ENCODE measurements at regions not wholly inside any gene's neighbourhood (a gene's known extent, or its start where the extent isn't known, plus 50 kb on each side); places are given as distances from the start of the nearest gene placed in this dataset.

- ATAC-seq (ENCODE audit: low FRiP score) (peak; percentile 62), DNase-seq (ENCODE audit: low spot score) (no peak)
- TF ChIP-seq CTCF (IDR thresholded peaks at IDR 0.05) = no peak
Measured at GRCh38 chr2:134137182-134137611, 116.7 kb upstream of the MGAT5 start.

GRCh38 chr2:134138115-134138514, 115.8 kb upstream of the MGAT5 start:
- no peak for ATAC-seq (ENCODE audit: low FRiP score)
- no peak for TF ChIP-seq CTCF (IDR thresholded peaks at IDR 0.05)
- no peak for DNase-seq (ENCODE audit: low spot score)

GRCh38 chr2:134139611-134140010, 114.3 kb upstream of the MGAT5 start:
- ATAC-seq (ENCODE audit: low FRiP score) (no peak), DNase-seq (ENCODE audit: low spot score) (no peak)
- no peak for TF ChIP-seq CTCF (IDR thresholded peaks at IDR 0.05)

- ATAC-seq (ENCODE audit: low FRiP score) = no peak
- TF ChIP-seq CTCF (IDR thresholded peaks at IDR 0.05) = no peak
- DNase-seq (ENCODE audit: low spot score) = no peak
Measured at GRCh38 chr2:134140251-134140661, 113.6 kb upstream of the MGAT5 start.

- no peak for TF ChIP-seq CTCF (IDR thresholded peaks at IDR 0.05)
- DNase-seq (ENCODE audit: low spot score) (no peak), ATAC-seq (ENCODE audit: low FRiP score) (no peak)
Measured at GRCh38 chr2:134141598-134142340, 112.1 kb upstream of the MGAT5 start.

- TF ChIP-seq CTCF (IDR thresholded peaks at IDR 0.05) = no peak
- DNase-seq (ENCODE audit: low spot score) (no peak), ATAC-seq (ENCODE audit: low FRiP score) (no peak)
Measured at GRCh38 chr2:134142341-134142738, 111.5 kb upstream of the MGAT5 start.

GRCh38 chr2:134142903-134143302, 111.0 kb upstream of the MGAT5 start:
- TF ChIP-seq CTCF (IDR thresholded peaks at IDR 0.05) = no peak
- ATAC-seq (ENCODE audit: low FRiP score) (no peak), DNase-seq (ENCODE audit: low spot score) (no peak)

Measured in omental fat pad (tissue), 3 donors.